ENCODE measurements at regions not wholly inside any gene's neighbourhood (a gene's known extent, or its start where the extent isn't known, plus 50 kb on each side); places are given as distances from the start of the nearest gene placed in this dataset.

DNA sequence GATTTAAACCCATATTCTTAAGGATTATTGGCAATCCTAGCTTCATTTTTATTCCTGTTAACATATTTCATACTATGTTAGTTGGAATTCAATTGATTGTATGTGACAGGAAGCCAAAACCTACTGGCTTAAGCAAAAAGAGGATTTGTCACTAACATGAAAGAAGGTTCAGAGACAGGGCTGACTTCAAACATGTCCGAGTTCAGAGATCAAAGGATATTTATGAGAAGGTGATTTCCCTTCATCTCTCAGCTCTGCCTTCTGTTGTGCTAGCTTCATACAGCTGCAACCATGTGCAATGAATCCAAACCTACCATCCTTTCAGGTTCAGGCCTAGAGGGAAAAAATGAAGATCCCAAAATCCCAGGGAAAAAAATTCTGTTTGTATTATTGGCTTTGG, 349.7 kb downstream of the ATP23 start:
- TF ChIP-seq, protein P1, sequence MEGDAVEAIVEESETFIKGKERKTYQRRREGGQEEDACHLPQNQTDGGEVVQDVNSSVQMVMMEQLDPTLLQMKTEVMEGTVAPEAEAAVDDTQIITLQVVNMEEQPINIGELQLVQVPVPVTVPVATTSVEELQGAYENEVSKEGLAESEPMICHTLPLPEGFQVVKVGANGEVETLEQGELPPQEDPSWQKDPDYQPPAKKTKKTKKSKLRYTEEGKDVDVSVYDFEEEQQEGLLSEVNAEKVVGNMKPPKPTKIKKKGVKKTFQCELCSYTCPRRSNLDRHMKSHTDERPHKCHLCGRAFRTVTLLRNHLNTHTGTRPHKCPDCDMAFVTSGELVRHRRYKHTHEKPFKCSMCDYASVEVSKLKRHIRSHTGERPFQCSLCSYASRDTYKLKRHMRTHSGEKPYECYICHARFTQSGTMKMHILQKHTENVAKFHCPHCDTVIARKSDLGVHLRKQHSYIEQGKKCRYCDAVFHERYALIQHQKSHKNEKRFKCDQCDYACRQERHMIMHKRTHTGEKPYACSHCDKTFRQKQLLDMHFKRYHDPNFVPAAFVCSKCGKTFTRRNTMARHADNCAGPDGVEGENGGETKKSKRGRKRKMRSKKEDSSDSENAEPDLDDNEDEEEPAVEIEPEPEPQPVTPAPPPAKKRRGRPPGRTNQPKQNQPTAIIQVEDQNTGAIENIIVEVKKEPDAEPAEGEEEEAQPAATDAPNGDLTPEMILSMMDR (IDR thresholded peaks at IDR 0.05; ENCODE audit: borderline replicate concordance, extremely low read depth, low read length, poor library complexity, severe bottlenecking), result no peak
- TF ChIP-seq EZH2 (IDR thresholded peaks at IDR 0.05; ENCODE audit: borderline replicate concordance, low read depth, low read length, severe bottlenecking), result no peak
